CD4-positive, alpha-beta T cell (primary cell): ENCODE measurements at regions not wholly inside any gene's neighbourhood (a gene's known extent, or its start where the extent isn't known, plus 50 kb on each side); places are given as distances from the start of the nearest gene placed in this dataset.

ENCODE experiments used
- ATAC-seq: fragments of 200-7000 bp; cut with Tn5 transposase; one replicate; pipeline ENCODE4 v1.10.0; 2022; ENCODE audit warnings: mild to moderate bottlenecking; ENCODE audit not compliant: poor library complexity
- CTCF ChIA-PET: fragments of 350-600 bp; sonication (Branson Sonifier 250); formaldehyde crosslinking; loops from one replicate; lab custom pipeline; 2021; ENCODE audit warnings: antibody characterized with exemption, inconsistent platforms; lab: Charles Lee
- POLR2A ChIA-PET: fragments of 350-600 bp; sonication (Branson Sonifier 250); formaldehyde crosslinking; loops from one replicate; lab custom pipeline; 2021; ENCODE audit warnings: antibody characterized with exemption, inconsistent platforms; lab: Charles Lee
- DNase-seq, 14 experiments: peaks; one replicate each; pipeline ENCODE4 v3.0.0-alpha.2; 2013 to 2020; ENCODE audit warnings: mixed read lengths in 2 of 14
- H3K27ac ChIP-seq, 2 donors: one replicate each; pipeline versions ENCODE4 v1.5.1 to v1.7.0; 2013; ENCODE audit warnings: low read length in 2 of 2, low read depth in 1 of 2, mild to moderate bottlenecking in 1 of 2
- H3K27me3 ChIP-seq, 2 experiments: 1 replicate in 1 of 2; 2 replicates in 1 of 2; pipeline versions ENCODE4 v1.6.1 to v1.7.0; 2013; ENCODE audit warnings: low read length in 2 of 2, control low read depth in 1 of 2, mild to moderate bottlenecking in 1 of 2, moderate library complexity in 1 of 2; ENCODE audit not compliant: insufficient read depth in 2 of 2, control insufficient read depth in 1 of 2
- H3K36me3 ChIP-seq: one replicate; pipeline ENCODE4 v1.6.1; 2013; ENCODE audit warnings: low read length, control low read depth; ENCODE audit not compliant: insufficient read depth
- H3K4me1 ChIP-seq: one replicate; pipeline ENCODE4 v1.6.1; 2013; ENCODE audit warnings: low read length, control low read depth; ENCODE audit not compliant: insufficient read depth
- H3K4me3 ChIP-seq: one replicate; pipeline ENCODE4 v1.5.1; 2013; ENCODE audit warnings: mild to moderate bottlenecking, low read length, moderate library complexity
- H3K9me3 ChIP-seq, 2 experiments: 1 replicate in 1 of 2; 2 replicates in 1 of 2; pipeline versions ENCODE4 v1.6.1 to v1.7.0; 2013; ENCODE audit warnings: low read length in 2 of 2, mild to moderate bottlenecking in 2 of 2, control low read depth in 1 of 2, moderate library complexity in 1 of 2; ENCODE audit not compliant: control insufficient read depth in 1 of 2, insufficient read depth in 1 of 2
- H3K27ac Mint-ChIP-seq: one replicate; pipeline ENCODE4 v1.8.0; 2020; ENCODE audit warnings: mixed read lengths
- H3K27me3 Mint-ChIP-seq: one replicate; pipeline ENCODE4 v1.8.0; 2021; ENCODE audit warnings: mixed read lengths
- H3K36me3 Mint-ChIP-seq: one replicate; pipeline ENCODE4 v1.8.0; 2021; ENCODE audit warnings: low read depth, mixed read lengths
- H3K4me1 Mint-ChIP-seq: one replicate; pipeline ENCODE4 v1.8.0; 2021; ENCODE audit warnings: low read depth, mixed read lengths
- H3K4me3 Mint-ChIP-seq: one replicate; pipeline ENCODE4 v1.8.0; 2020; ENCODE audit warnings: mild to moderate bottlenecking, mixed read lengths
- H3K9me3 Mint-ChIP-seq: one replicate; pipeline ENCODE4 v1.8.0; 2020; ENCODE audit warnings: mixed read lengths
- intact Hi-C, 2 experiments: fragments of 100-400 bp; cut with DNase I in 1 of 2; cut with micrococcal nuclease in 1 of 2; formaldehyde crosslinking; loops; one replicate each; pipeline versions ENCODE4 v1.15.1 to v1.9.0; 2023 to 2025; cut with DNase I, micrococcal nuclease
- TF ChIP-seq, protein P1 (sequence below): fragments of 200-600 bp; IDR thresholded peaks from one replicate; pipeline ENCODE4 v1.8.0; 2022; ENCODE audit warnings: antibody characterized with exemption, mild to moderate bottlenecking

DNA sequence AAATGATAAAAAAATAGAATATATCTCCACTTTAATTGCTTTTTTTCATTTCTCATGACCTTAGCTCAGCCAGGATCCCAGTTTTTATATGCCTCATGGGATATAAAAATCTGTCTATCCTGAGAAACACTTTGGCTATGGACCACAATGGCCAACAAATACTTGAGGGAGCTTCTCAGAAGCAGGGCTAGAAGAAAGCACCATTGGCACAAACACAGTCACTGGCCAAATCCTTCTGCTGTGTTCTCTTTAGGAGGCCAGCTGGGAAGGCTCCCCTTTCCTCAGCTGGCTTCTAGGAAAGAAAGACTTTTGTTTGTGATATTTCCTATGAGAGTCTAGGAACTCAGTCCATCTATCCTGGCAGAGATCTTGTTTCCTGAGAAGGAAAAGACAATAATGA lies 856.2 kb upstream of the GHITM start:
- Mint-ChIP-seq H3K27ac (no peak overlapping the region), H3K36me3 (no peaks in the 10 kb centered on the region)
- ATAC-seq: no peak

DNA sequence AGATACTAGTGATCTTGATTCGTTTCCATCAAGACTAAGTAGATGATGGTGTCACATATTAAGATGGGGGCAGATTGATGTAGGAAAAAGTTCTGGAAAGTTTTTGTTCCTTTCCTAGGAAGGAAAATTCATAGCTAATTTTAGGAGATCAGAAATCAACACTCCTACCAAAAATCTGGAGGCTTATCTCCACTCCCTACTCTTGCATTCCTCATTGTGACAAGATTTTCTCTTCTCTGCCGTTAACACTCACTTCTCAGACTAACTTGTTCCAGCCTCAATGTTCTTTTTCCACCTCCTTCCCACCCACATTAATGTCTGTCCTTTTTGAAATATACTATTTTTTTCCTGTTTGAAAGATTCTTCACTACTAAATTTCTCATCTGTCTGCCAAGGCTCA lies 851.9 kb upstream of the GHITM start:
- no peak overlapping the region for H3K27ac ChIP-seq
- intact Hi-C loops: no loop called here
- TF ChIP-seq, protein P1, sequence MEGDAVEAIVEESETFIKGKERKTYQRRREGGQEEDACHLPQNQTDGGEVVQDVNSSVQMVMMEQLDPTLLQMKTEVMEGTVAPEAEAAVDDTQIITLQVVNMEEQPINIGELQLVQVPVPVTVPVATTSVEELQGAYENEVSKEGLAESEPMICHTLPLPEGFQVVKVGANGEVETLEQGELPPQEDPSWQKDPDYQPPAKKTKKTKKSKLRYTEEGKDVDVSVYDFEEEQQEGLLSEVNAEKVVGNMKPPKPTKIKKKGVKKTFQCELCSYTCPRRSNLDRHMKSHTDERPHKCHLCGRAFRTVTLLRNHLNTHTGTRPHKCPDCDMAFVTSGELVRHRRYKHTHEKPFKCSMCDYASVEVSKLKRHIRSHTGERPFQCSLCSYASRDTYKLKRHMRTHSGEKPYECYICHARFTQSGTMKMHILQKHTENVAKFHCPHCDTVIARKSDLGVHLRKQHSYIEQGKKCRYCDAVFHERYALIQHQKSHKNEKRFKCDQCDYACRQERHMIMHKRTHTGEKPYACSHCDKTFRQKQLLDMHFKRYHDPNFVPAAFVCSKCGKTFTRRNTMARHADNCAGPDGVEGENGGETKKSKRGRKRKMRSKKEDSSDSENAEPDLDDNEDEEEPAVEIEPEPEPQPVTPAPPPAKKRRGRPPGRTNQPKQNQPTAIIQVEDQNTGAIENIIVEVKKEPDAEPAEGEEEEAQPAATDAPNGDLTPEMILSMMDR: no peak
- H3K4me3 ChIP-seq: no peak overlapping the region
- H3K27me3 ChIP-seq: no peaks in the 10 kb centered on the region
- Mint-ChIP-seq H3K4me1 (no peaks in the 10 kb centered on the region), H3K27me3 (no peaks in the 10 kb centered on the region), H3K9me3 (peaks cover 3% of the 10 kb centered on the region), H3K27ac (no peak overlapping the region), H3K4me3 (no peak overlapping the region), H3K36me3 (no peaks in the 10 kb centered on the region)
- peaks cover 0 to 7% of the 10 kb centered on the region in 2 experiments for H3K9me3 ChIP-seq
- H3K4me1 ChIP-seq: no peaks in the 10 kb centered on the region
- no peaks in the 10 kb centered on the region for H3K36me3 ChIP-seq
- POLR2A ChIA-PET: no interaction called here
- ATAC-seq (no peak), DNase-seq (no peak)
- CTCF ChIA-PET: no interaction called here

More for the DNA sequence above, 856.2 kb upstream of the GHITM start:
- POLR2A ChIA-PET: no interaction called here
- Histone ChIP-seq H3K4me3 (no peak overlapping the region), H3K27me3 (no peaks in the 10 kb centered on the region), H3K4me1 (no peaks in the 10 kb centered on the region), H3K27ac (no peak overlapping the region), H3K9me3 (peaks cover 7 to 8% of the 10 kb centered on the region in 2 experiments), H3K36me3 (no peaks in the 10 kb centered on the region)
- peaks cover 5% of the 10 kb centered on the region for H3K9me3 Mint-ChIP-seq
- H3K27me3 Mint-ChIP-seq: no peaks in the 10 kb centered on the region
- TF ChIP-seq, protein P1: no peak
- CTCF ChIA-PET: interaction anchor here (0.6 kb wide), 1 partner anchor 101 kb away, joined by 4 read pairs; no protein-coding TSS in a partner anchor
- DNase-seq: no peak
- H3K4me1 Mint-ChIP-seq: no peaks in the 10 kb centered on the region
- no peak overlapping the region for H3K4me3 Mint-ChIP-seq
- intact Hi-C loops: no loop called here

- Histone ChIP-seq H3K4me1 (no peaks in the 10 kb centered on the region), H3K27ac (no peak overlapping the region), H3K27me3 (no peaks in the 10 kb centered on the region), H3K4me3 (no peak overlapping the region), H3K9me3 (peaks cover 0 to 7% of the 10 kb centered on the region in 2 experiments), H3K36me3 (no peaks in the 10 kb centered on the region)
- Mint-ChIP-seq H3K4me3 (no peak overlapping the region), H3K36me3 (no peaks in the 10 kb centered on the region), H3K27me3 (no peaks in the 10 kb centered on the region), H3K4me1 (no peaks in the 10 kb centered on the region), H3K9me3 (peaks cover 3% of the 10 kb centered on the region), H3K27ac (no peak overlapping the region)
- ChIA-PET CTCF (no interaction called here), POLR2A (no interaction called here)
- ATAC-seq (no peak), DNase-seq (no peak)
- intact Hi-C loops: no loop called here
- TF ChIP-seq, protein P1: no peak
Observed at GRCh38 chr10:83289373-83289772, 849.9 kb upstream of the GHITM start.
